ENCODE measurements at regions not wholly inside any gene's neighbourhood (a gene's known extent, or its start where the extent isn't known, plus 50 kb on each side); places are given as distances from the start of the nearest gene placed in this dataset.

DNA sequence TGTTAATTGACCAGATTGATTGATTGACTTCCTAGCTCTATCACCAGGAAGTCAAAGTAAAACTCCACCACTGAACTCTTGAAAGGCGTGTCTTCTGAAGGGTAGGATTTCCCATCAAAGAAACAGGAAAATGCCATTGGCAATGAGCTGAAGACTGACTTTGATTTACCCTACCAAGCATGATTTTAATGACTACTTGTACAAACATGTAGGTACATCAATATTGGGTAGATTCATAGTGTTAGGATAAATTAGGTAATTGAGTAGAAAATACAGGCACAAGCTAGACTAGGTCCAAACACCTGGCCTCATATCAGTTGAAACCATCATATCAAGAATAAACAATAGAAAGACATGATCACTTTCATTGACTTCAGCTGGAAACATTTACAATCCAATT, 53.2 kb upstream of the ATXN3L start:
- Histone ChIP-seq H3K4me3 (no peak overlapping the region), H3K27me3 (replicated peaks; ENCODE audit: insufficient read depth) (no peaks in the 10 kb centered on the region), H3K36me3 (no peaks in the 10 kb centered on the region), H3K27ac (peak overlapping the region in 1 of 2 donors; percentile 69), H3K9me3 (no peaks in the 10 kb centered on the region), H3K4me1 (ENCODE audit: control insufficient read depth in 1 of 2, low read depth in 2 of 2) (peaks cover 0 to 21% of the 10 kb centered on the region in 2 donors)
- no peak for DNase-seq (ENCODE audit: low spot score)
- TF ChIP-seq, protein P1, sequence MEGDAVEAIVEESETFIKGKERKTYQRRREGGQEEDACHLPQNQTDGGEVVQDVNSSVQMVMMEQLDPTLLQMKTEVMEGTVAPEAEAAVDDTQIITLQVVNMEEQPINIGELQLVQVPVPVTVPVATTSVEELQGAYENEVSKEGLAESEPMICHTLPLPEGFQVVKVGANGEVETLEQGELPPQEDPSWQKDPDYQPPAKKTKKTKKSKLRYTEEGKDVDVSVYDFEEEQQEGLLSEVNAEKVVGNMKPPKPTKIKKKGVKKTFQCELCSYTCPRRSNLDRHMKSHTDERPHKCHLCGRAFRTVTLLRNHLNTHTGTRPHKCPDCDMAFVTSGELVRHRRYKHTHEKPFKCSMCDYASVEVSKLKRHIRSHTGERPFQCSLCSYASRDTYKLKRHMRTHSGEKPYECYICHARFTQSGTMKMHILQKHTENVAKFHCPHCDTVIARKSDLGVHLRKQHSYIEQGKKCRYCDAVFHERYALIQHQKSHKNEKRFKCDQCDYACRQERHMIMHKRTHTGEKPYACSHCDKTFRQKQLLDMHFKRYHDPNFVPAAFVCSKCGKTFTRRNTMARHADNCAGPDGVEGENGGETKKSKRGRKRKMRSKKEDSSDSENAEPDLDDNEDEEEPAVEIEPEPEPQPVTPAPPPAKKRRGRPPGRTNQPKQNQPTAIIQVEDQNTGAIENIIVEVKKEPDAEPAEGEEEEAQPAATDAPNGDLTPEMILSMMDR (IDR thresholded peaks at IDR 0.05), result no peak
- ATAC-seq (ENCODE audit: insufficient number of reproducible peaks, low FRiP score, low read depth), result no peak

DNA sequence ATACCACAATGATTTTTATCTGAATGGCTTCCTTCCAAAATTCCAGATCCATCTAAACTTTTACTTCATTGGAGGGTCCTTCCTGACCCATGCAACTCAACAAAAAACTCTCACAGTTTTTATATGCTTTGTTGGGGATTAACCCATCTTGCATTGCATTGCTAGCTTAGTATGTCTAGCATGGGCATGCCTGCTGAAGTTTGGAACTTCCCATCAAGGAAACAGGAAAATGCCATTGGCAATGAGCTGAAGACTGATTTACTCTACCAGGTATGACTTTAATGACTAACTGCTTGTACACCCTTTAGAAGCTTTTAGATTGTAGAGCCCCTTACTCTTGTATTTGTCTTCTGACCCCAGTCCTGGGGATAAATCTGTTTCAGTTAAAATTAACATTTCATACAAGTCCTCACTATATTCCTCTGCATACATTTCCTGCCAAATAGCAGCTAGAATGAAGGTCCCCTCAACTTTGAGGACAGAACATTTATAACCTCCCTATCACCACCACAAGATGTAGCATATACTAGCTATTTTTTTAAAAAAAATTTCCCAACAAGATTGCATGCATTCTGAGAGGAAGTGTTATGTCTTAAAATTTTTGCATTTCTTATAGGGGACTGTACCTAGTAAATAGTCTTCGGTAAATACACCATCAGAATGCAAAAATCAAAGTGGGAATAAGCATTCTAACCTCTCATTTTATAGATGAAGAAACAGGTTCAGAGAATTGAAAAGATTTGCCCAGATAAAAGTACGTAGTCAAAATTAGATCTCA, 52.5 kb upstream of the ATXN3L start:
- TF ChIP-seq, protein P1 (IDR thresholded peaks at IDR 0.05), result no peak
- no peak overlapping the region for H3K27ac ChIP-seq
- H3K27me3 ChIP-seq (replicated peaks; ENCODE audit: insufficient read depth), result no peaks in the 10 kb centered on the region
- H3K36me3 ChIP-seq, result no peaks in the 10 kb centered on the region
- H3K4me3 ChIP-seq, result no peak overlapping the region
- ATAC-seq (ENCODE audit: insufficient number of reproducible peaks, low FRiP score, low read depth), result no peak
- no peaks in the 10 kb centered on the region for H3K9me3 ChIP-seq
- DNase-seq (ENCODE audit: low spot score), result no peak
- H3K4me1 ChIP-seq (ENCODE audit: control insufficient read depth in 1 of 2, low read depth in 2 of 2), result peaks cover 0 to 21% of the 10 kb centered on the region in 2 donors

DNA sequence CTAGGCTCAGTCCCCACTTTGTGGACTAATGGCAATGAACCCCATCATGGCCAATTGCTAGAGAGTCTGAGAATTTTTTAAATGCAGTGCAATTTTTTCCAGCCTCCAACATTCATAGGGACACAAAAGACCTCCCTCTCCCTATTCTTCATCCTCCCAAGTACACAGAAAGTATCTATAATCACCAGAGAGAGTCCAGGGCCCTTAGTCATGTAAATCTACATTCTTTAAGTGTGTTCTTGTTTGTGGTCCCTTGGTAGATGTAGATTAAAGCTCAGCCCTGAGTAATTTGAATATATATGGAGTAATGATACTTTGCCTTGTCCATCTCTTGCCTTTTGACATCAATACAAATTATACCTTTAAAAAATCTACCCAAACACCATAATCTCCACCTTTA, 51.3 kb upstream of the ATXN3L start:
- Histone ChIP-seq H3K4me3 (no peak overlapping the region), H3K9me3 (no peaks in the 10 kb centered on the region), H3K27me3 (replicated peaks; ENCODE audit: insufficient read depth) (no peaks in the 10 kb centered on the region), H3K36me3 (no peaks in the 10 kb centered on the region), H3K4me1 (ENCODE audit: control insufficient read depth in 1 of 2, low read depth in 2 of 2) (peaks cover 0 to 21% of the 10 kb centered on the region in 2 donors), H3K27ac (no peak overlapping the region)
- no peak for ATAC-seq (ENCODE audit: insufficient number of reproducible peaks, low FRiP score, low read depth)
- TF ChIP-seq, protein P1 (IDR thresholded peaks at IDR 0.05), result no peak
- DNase-seq (ENCODE audit: low spot score), result no peak

DNA sequence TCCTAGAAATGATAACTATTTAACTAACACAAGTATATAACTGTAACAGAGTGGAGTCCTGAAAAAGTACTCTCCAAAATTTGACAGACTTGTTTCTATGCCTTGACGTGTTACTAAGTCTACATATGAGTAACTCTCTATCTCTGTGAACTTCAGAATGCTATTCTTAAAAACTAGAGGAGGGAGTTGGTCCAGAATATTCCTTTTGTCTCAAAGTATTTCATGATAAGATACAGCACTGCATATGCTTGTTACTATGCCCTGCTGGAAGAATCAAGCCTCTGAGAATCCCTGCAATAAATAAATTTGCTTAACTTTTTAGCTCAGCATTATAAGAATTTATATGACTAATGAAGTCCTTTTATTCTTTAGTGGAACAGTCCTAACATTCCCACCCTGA, 50.9 kb upstream of the ATXN3L start:
- Histone ChIP-seq H3K4me1 (ENCODE audit: control insufficient read depth in 1 of 2, low read depth in 2 of 2) (peaks cover 0 to 21% of the 10 kb centered on the region in 2 donors), H3K9me3 (no peaks in the 10 kb centered on the region), H3K27ac (no peak overlapping the region), H3K4me3 (no peak overlapping the region), H3K27me3 (replicated peaks; ENCODE audit: insufficient read depth) (no peaks in the 10 kb centered on the region), H3K36me3 (no peaks in the 10 kb centered on the region)
- ATAC-seq (ENCODE audit: insufficient number of reproducible peaks, low FRiP score, low read depth) (no peak), DNase-seq (ENCODE audit: low spot score) (no peak)
- TF ChIP-seq, protein P1 (IDR thresholded peaks at IDR 0.05), result no peak
